ENCODE measurements at regions not wholly inside any gene's neighbourhood (a gene's known extent, or its start where the extent isn't known, plus 50 kb on each side); places are given as distances from the start of the nearest gene placed in this dataset.

DNA sequence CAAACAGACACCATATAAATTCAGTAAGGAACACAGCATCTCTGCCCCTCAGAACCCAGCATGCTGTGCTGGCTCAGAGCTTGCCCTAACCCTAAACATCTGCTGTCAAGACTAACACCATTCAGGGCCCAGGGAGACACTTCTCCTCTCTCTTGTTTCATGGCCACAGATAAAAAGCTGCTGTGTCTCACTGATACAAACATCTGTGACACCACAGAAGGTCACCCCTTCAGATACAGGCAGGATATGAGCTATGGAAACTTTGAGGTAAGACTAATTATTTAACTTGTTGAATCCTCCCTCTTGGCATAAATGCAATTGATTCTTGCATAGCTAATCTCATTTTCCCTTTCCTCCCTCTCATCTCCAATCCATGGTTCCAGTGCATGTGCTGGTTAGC lies 61.6 kb upstream of the GPR12 start:
- no peak for DNase-seq

DNA sequence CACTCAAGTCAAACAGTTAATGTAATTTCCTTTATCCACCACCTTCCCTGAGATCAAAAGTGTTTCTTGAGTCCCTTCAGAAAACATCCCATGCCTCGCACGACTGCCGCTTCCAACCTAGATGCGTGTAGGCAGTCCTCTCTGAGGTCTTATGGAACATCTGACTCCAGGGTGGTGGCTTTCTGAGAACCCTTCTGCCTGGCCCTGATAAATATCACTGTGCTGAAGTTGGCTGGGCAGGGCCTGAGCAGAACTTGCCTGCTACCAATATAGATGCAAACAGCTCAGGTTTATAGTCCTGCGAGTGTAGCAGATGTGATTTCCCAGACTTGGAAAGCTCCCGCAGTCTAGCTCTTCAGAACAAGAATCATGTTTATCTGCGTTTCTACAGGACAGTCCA lies 61.1 kb upstream of the GPR12 start:
- DNase-seq, result no peak

DNA sequence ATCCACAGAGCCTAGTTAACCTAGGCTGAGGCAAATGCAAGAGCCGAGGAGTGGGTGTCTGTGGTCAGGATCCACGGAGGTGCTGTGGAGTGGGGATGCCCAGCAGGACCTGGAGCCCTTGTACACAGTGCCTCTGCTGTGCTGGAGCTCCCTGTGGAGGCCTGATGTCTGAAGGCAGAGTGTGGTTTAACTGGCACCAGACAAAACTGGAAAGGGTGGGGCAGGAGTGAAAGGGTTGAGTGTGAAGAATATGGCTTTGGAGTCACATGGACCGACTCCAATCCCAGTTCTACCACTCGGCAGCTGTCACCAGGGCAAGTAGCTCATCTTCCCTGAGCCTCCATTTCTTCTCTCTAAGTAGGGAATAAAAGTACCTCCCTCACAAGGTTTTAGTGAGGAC lies 60.3 kb upstream of the GPR12 start:
- DNase-seq, result no peak

DNA sequence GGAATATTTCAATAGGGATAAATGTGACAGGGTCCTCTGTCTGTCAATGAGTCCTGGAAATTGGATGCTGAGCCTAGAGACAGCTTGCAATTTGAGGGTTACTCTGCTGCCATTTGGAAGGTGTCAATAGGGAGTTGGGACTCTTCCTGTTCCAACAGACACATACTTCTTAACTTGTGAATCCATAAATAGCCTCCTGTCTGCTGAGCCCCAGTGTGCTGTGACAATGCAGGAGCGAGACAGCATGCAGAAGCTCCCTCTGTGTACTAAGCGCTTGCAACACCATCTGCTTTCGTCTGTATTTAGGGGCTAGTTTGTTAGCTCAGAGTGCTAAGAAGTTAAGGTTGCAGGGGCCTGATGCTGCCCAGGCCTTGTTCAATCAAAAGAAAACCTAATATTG lies 58.5 kb upstream of the GPR12 start:
- DNase-seq, result no peak

DNA sequence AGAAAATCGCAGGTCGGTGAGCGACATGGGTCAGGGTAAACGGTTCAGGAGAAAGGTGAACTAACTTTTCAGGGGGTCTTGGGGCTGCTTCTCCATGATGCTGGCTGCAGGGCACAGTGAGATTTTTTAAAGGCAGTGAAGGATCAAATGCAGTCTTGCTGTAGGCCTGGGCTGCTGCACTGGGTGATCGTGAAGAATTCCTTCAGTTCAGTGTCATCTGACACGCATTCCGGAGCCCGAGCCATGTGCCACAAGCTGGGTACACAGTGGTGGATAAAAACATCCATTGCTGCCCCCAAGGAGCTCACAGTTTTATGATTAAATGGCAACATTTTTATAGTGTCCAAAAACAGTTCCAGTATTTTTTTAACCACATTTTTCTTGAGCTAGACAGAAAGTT lies 56.3 kb upstream of the GPR12 start:
- no peak for DNase-seq

DNA sequence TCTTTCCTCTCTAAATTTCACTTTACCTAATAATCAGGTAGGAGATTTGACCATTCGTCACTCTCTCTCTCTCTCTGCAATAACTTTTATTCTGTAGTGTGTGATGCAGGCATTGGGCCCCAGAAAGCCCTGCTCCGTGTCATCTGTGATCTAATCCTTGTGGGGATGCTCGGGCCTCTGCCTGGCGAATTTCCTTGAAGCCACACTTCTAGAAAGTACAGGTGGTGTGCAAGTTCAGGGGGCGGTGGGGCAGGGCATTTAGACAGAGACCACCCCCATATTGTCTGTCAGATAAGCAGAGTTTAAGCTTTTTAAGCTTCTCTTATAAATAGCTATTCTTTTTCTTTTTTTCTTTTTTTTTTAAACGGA lies 53.4 kb upstream of the GPR12 start:
- DNase-seq, result no peak

DNA sequence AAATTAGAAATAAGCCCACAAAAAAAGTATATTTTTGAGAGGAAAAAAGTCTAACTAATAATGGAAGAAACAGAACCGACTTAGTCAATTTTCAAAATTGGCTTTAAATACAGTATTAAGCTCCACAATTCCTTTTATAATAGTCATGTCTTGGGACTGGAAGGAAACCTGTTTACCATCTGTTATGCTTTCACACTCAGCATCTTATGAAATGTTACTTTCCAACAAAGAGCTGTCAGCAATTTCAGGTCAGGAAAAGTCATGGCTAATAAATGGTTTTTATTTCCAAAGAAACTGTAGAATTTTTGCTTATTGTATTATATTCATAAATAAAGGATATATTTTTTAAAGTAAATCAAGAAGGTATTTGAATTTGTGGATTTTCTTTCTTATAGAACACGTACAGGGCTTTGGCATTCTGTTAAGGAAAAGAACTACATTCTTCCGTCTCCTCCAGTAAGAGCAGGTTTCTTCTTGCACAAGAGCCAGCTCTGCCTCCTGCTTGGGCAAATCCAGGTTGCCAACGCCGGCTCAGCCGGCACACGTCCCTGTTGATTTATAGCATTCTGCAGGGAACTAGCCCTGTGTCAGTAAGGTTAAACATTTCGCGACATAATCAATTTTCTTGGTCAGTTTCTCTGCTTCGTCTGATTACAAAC lies 52.9 kb upstream of the GPR12 start:
- no peak for DNase-seq

DNA sequence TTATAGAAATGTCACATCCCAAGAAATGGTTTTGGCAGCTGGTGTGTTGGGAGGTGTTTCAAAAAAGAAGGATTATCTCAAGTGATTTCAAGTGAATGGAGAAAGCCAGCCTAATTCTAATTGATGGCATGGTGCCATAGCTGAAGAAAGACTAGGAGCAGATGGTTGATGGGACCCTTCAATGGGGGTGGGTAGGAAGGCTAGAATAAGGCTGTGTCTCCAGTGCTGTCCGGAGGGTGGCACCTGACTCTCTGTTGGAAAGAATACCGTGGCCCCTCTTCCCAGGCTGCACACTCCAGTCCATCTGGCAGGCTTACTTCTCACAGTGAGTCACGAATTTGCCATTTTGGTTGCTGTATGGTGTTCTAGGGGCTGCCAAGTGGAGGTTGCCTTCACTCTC lies 51.0 kb upstream of the GPR12 start:
- DNase-seq, result no peak
